K562 (cell line): ENCODE measurements at regions not wholly inside any gene's neighbourhood (a gene's known extent, or its start where the extent isn't known, plus 50 kb on each side); places are given as distances from the start of the nearest gene placed in this dataset.

ENCODE experiments used
- ATAC-seq: fragments of 200-7000 bp; cut with Tn5 transposase; 3 replicates; pipeline ENCODE4 v1.9.1; 2020; ENCODE audit warnings: moderate library complexity
- BruUV-seq: library from RNA; stranded (reverse); fragments of 400-500 nt; replicated peaks from 2 replicates; lab custom pipeline; 2021; lab: Mats Ljungman, UMichigan
- CTCF ChIA-PET: fragments of 300-600 bp; formaldehyde crosslinking; extraction: SDS; loops from one replicate; lab custom pipeline; 2021; ENCODE audit warnings: low intra/inter-chr PET ratio; lab: Yijun Ruan, JAX
- POLR2A ChIA-PET: fragments of 300-600, 350-650 bp; sonication (Branson Sonifier 250); formaldehyde crosslinking; extraction: SDS; loops from one replicate; lab custom pipeline; 2021; ENCODE audit warnings: antibody characterized with exemption, inconsistent platforms; lab: Yijun Ruan, JAX
- DNase-seq, 4 experiments: peaks; one replicate each; pipeline versions ENCODE4 v3.0.0 to v3.0.0-alpha.2; 2011 to 2018; ENCODE audit warnings: low spot score in 3 of 4, mixed read lengths in 3 of 4; ENCODE audit errors: extremely low read depth in 1 of 4
- FAIRE-seq: peaks from 2 replicates; lab custom pipeline; 2011; peaks lifted over from hg19 to GRCh38; lab: Jason Lieb, UNC
- H2AFZ ChIP-seq: 2 replicates; pipeline ENCODE4 v1.6.0; 2011; ENCODE audit warnings: low read depth, low read length, control low read depth, inconsistent platforms
- H3K27ac ChIP-seq: fragments of 200-600 bp; 3 replicates; pipeline ENCODE4 v1.8.0; 2011; ENCODE audit warnings: low read depth, mild to moderate bottlenecking, control low read depth, inconsistent platforms, low read length, moderate library complexity, mixed read lengths; ENCODE audit errors: extremely low read depth
- H3K27me3 ChIP-seq, 2 experiments: fragments of 300-600 bp in 1 of 2; 2 replicates in 1 of 2; 3 replicates in 1 of 2; pipeline versions ENCODE4 v1.6.0 to v1.8.0; 2011; ENCODE audit warnings: inconsistent platforms in 2 of 2, low read length in 2 of 2, mild to moderate bottlenecking in 1 of 2, mixed read lengths in 1 of 2, moderate library complexity in 1 of 2; ENCODE audit not compliant: control insufficient read depth in 2 of 2, insufficient read depth in 2 of 2
- H3K36me3 ChIP-seq: fragments of 300-600 bp; 3 replicates; pipeline ENCODE4 v1.8.0; 2011; ENCODE audit warnings: mild to moderate bottlenecking, low read length, inconsistent platforms; ENCODE audit not compliant: control insufficient read depth, insufficient read depth
- H3K4me1 ChIP-seq, 2 experiments: fragments of 200-600 bp in 1 of 2; replicated peaks in 1 of 2; 2 replicates in 1 of 2; 3 replicates in 1 of 2; pipeline versions ENCODE4 v1.5.1 to v1.8.0; 2011; ENCODE audit warnings: inconsistent platforms in 2 of 2, low read length in 2 of 2, mild to moderate bottlenecking in 1 of 2, mixed read lengths in 1 of 2, moderate library complexity in 1 of 2; ENCODE audit not compliant: control insufficient read depth in 2 of 2, insufficient read depth in 2 of 2
- H3K4me2 ChIP-seq: 2 replicates; pipeline ENCODE4 v1.6.1; 2011; ENCODE audit warnings: low read length, control low read depth, inconsistent platforms, mixed read lengths; ENCODE audit not compliant: insufficient read depth
- H3K4me3 ChIP-seq: fragments of 200-600 bp; sonication (generic), shearing (Covaris generic); 2 replicates; pipeline ENCODE4 v1.5.1; 2016; ENCODE audit warnings: control low read depth, inconsistent platforms
- H3K79me2 ChIP-seq: fragments of 200-600 bp; 3 replicates; pipeline ENCODE4 v1.8.0; 2011; ENCODE audit warnings: low read length, inconsistent platforms; ENCODE audit not compliant: control insufficient read depth, insufficient read depth
- H3K9ac ChIP-seq, 2 experiments: 2 replicates each; pipeline versions ENCODE4 v1.6.0 to v1.6.1; 2011; ENCODE audit warnings: low read depth in 2 of 2, low read length in 2 of 2, control low read depth in 1 of 2, inconsistent platforms in 1 of 2, mild to moderate bottlenecking in 1 of 2, mixed read lengths in 1 of 2; ENCODE audit not compliant: insufficient read depth in 1 of 2
- H3K9me1 ChIP-seq: one replicate; pipeline ENCODE4 v1.6.0; 2011; ENCODE audit warnings: inconsistent platforms, mild to moderate bottlenecking, low read length, moderate library complexity; ENCODE audit not compliant: control insufficient read depth, insufficient read depth
- H3K9me3 ChIP-seq: replicated peaks from 2 replicates; pipeline ENCODE4 v1.5.1; 2011; ENCODE audit warnings: low read depth, low read length, inconsistent platforms; ENCODE audit not compliant: control insufficient read depth, insufficient read depth
- H4K20me1 ChIP-seq: replicated peaks from 2 replicates; pipeline ENCODE4 v1.6.1; 2011; ENCODE audit warnings: low read length, inconsistent platforms, mixed read lengths; ENCODE audit not compliant: control insufficient read depth, insufficient read depth
- BRD4 ChIP-seq: fragments of 200-600 bp; sonication (generic); IDR thresholded peaks from 2 replicates; pipeline ENCODE4 v1.6.1; 2017; ENCODE audit warnings: inconsistent platforms
- ILF3 ChIP-seq: fragments of 450-650 bp; IDR thresholded peaks from 2 replicates; pipeline ENCODE4 v1.6.1; 2018; ENCODE audit warnings: antibody characterized with exemption, mild to moderate bottlenecking, moderate library complexity, borderline replicate concordance
- KAT2B ChIP-seq: IDR thresholded peaks from one replicate; pipeline ENCODE4 v1.6.1; 2012; ENCODE audit warnings: low read depth, mild to moderate bottlenecking, control low read depth, inconsistent platforms, low read length, moderate library complexity
- NCOA6 ChIP-seq: fragments of 450-650 bp; IDR thresholded peaks from 2 replicates; pipeline ENCODE4 v1.6.1; 2017; ENCODE audit warnings: mild to moderate bottlenecking
- PCBP2 ChIP-seq: fragments of 200-400 bp; formaldehyde crosslinking; IDR thresholded peaks from 2 replicates; pipeline ENCODE4 v1.6.1; 2018; ENCODE audit warnings: low read length, low read depth, mild to moderate bottlenecking, moderate library complexity; ENCODE audit not compliant: poor library complexity, severe bottlenecking
- RBM15 ChIP-seq: fragments of 200-400 bp; formaldehyde crosslinking; IDR thresholded peaks from 2 replicates; pipeline ENCODE4 v1.6.1; 2018; ENCODE audit warnings: mild to moderate bottlenecking, low read length, moderate library complexity; ENCODE audit not compliant: insufficient read depth
- RCOR1 ChIP-seq, 2 experiments: IDR thresholded peaks; 2 replicates each; pipeline ENCODE4 v1.6.1; 2012; ENCODE audit warnings: low read depth in 2 of 2, low read length in 2 of 2, borderline replicate concordance in 1 of 2, improper control_type of control experiment in 1 of 2
- SIN3A ChIP-seq, 2 experiments: fragments of 150-350 bp in 1 of 2; IDR thresholded peaks; 2 replicates each; pipeline ENCODE4 v1.6.1; 2011 to 2016; ENCODE audit warnings: borderline replicate concordance in 2 of 2, low read depth in 2 of 2, low read length in 2 of 2, mild to moderate bottlenecking in 2 of 2, moderate library complexity in 2 of 2; ENCODE audit not compliant: control insufficient read depth in 1 of 2
- SMARCC2 ChIP-seq: fragments of 450-650 bp; IDR thresholded peaks from 2 replicates; pipeline ENCODE4 v1.6.1; 2017; ENCODE audit warnings: antibody characterized with exemption, moderate library complexity, mild to moderate bottlenecking, low read depth
- SMC3 ChIP-seq: conservative IDR thresholded peaks from 2 replicates; pipeline ENCODE4 v1.6.1; 2011; ENCODE audit warnings: low read depth, low read length, improper control_type of control experiment; ENCODE audit not compliant: insufficient read depth
- SOX6 ChIP-seq: fragments of 450-650 bp; IDR thresholded peaks from 2 replicates; pipeline ENCODE4 v1.6.1; 2014; ENCODE audit warnings: mild to moderate bottlenecking
- TGIF2 ChIP-seq: sonication (generic); formaldehyde crosslinking; IDR thresholded peaks from 2 replicates; pipeline ENCODE4 v1.8.1; 2022; ENCODE audit warnings: mild to moderate bottlenecking, missing genetic modification reagents, moderate library complexity
- XRCC4 ChIP-seq: IDR thresholded peaks from one replicate; pipeline ENCODE4 v1.6.1; 2011; ENCODE audit not compliant: insufficient read depth, insufficient read length; ENCODE audit errors: extremely low read depth
- ZNF232 ChIP-seq: sonication (generic); formaldehyde crosslinking; IDR thresholded peaks from 2 replicates; pipeline ENCODE4 v1.8.0; 2022; ENCODE audit warnings: mild to moderate bottlenecking, missing genetic modification reagents
- WGBS: fragments of 100-300 bp; shearing (Covaris generic); methylation state at CpG from one replicate; pipeline ENCODE4 v1.1.6; 2016; ENCODE audit warnings: low coverage, mixed read lengths; ENCODE audit not compliant: insufficient coverage; ENCODE audit errors: missing lambda C conversion rate; 5-methylcytosine and 5-hydroxymethylcytosine counted together
- in situ Hi-C: fragments of 300-500 bp; cut with MboI; formaldehyde crosslinking; loops from 4 replicates; pipeline ENCODE4 v1.15.0; 2018; ENCODE audit warnings: inconsistent platforms, mixed read lengths
- intact Hi-C: fragments of 100-400 bp; cut with micrococcal nuclease; formaldehyde crosslinking; loops from 2 replicates; pipeline ENCODE4 v1.14.2; 2022
- TF ChIP-seq, protein P1 (sequence below): fragments of 450-650 bp; IDR thresholded peaks from 2 replicates; pipeline ENCODE4 v1.6.1; 2016; ENCODE audit warnings: mild to moderate bottlenecking
- TF ChIP-seq, protein P2 (sequence below): fragments of 450-650 bp; conservative IDR thresholded peaks from 2 replicates; pipeline ENCODE4 v1.6.1; 2016; ENCODE audit warnings: missing genetic modification characterization, low read depth, mild to moderate bottlenecking, missing compliant biosample characterization, moderate library complexity
- TF ChIP-seq, protein P3 (sequence below): sonication (generic); formaldehyde crosslinking; IDR thresholded peaks from 2 replicates; pipeline ENCODE4 v1.8.0; 2022; ENCODE audit warnings: mild to moderate bottlenecking, low read depth, missing genetic modification reagents
- TF ChIP-seq, protein P4 (sequence below): sonication (generic); formaldehyde crosslinking; IDR thresholded peaks from 2 replicates; pipeline ENCODE4 v1.9.0; 2022; ENCODE audit warnings: mild to moderate bottlenecking, missing genetic modification reagents

DNA sequence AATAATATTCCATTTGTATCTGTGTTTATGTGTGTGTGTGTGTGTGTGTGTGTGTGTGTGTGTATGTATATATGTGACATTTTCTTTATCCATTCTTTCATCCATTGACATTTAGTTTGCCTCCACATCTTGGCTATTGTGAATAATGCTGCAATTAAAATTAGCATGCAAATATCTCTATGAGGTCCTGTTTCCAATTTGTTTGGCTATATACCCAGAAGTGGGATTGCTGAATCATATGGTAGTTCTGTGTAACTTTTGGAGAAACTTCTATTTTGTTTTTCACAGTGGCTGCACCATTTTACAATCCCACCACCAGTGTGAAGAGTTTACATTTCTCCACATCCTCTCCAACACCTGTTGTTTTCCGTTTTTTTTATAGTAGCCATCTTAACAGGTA lies 53.1 kb downstream of the CH25H start:
- no peak overlapping the region for H2AFZ ChIP-seq
- no peaks in the 10 kb centered on the region for H3K4me1 ChIP-seq
- no peak for TF ChIP-seq ZNF232 (CRISPR knock-in tag)
- TF ChIP-seq BRD4: no peak
- TF ChIP-seq, protein P1, sequence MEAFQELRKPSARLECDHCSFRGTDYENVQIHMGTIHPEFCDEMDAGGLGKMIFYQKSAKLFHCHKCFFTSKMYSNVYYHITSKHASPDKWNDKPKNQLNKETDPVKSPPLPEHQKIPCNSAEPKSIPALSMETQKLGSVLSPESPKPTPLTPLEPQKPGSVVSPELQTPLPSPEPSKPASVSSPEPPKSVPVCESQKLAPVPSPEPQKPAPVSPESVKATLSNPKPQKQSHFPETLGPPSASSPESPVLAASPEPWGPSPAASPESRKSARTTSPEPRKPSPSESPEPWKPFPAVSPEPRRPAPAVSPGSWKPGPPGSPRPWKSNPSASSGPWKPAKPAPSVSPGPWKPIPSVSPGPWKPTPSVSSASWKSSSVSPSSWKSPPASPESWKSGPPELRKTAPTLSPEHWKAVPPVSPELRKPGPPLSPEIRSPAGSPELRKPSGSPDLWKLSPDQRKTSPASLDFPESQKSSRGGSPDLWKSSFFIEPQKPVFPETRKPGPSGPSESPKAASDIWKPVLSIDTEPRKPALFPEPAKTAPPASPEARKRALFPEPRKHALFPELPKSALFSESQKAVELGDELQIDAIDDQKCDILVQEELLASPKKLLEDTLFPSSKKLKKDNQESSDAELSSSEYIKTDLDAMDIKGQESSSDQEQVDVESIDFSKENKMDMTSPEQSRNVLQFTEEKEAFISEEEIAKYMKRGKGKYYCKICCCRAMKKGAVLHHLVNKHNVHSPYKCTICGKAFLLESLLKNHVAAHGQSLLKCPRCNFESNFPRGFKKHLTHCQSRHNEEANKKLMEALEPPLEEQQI: no peak
- no peak for TF ChIP-seq RCOR1 (IDR thresholded peaks at IDR 0.05; ENCODE audit: borderline replicate concordance in 1 of 2, low read depth in 2 of 2, low read length in 2 of 2)
- no peak for TF ChIP-seq SMC3
- no peak for TF ChIP-seq ILF3
- TF ChIP-seq, protein P2, sequence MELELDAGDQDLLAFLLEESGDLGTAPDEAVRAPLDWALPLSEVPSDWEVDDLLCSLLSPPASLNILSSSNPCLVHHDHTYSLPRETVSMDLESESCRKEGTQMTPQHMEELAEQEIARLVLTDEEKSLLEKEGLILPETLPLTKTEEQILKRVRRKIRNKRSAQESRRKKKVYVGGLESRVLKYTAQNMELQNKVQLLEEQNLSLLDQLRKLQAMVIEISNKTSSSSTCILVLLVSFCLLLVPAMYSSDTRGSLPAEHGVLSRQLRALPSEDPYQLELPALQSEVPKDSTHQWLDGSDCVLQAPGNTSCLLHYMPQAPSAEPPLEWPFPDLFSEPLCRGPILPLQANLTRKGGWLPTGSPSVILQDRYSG (tag): no peak
- TF ChIP-seq XRCC4: no peak
- TF ChIP-seq, protein P3, sequence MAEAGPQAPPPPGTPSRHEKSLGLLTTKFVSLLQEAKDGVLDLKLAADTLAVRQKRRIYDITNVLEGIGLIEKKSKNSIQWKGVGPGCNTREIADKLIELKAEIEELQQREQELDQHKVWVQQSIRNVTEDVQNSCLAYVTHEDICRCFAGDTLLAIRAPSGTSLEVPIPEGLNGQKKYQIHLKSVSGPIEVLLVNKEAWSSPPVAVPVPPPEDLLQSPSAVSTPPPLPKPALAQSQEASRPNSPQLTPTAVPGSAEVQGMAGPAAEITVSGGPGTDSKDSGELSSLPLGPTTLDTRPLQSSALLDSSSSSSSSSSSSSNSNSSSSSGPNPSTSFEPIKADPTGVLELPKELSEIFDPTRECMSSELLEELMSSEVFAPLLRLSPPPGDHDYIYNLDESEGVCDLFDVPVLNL (CRISPR knock-in tag): no peak
- TF ChIP-seq, protein P4, sequence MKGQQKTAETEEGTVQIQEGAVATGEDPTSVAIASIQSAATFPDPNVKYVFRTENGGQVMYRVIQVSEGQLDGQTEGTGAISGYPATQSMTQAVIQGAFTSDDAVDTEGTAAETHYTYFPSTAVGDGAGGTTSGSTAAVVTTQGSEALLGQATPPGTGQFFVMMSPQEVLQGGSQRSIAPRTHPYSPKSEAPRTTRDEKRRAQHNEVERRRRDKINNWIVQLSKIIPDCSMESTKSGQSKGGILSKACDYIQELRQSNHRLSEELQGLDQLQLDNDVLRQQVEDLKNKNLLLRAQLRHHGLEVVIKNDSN (CRISPR knock-in tag): no peak
- no peak for TF ChIP-seq TGIF2 (CRISPR knock-in tag)
- no peak for TF ChIP-seq SOX6
- TF ChIP-seq NCOA6: no peak
- no peak for TF ChIP-seq SMARCC2
- no peak for TF ChIP-seq PCBP2
- TF ChIP-seq KAT2B: no peak
- no peak for TF ChIP-seq RBM15
- no peak for TF ChIP-seq SIN3A (IDR thresholded peaks at IDR 0.05; ENCODE audit: borderline replicate concordance in 2 of 2, control insufficient read depth in 1 of 2, low read depth in 2 of 2, low read length in 2 of 2)
- H3K36me3 ChIP-seq: no peaks in the 10 kb centered on the region
- FAIRE-seq: no peak
- no peak for DNase-seq
- no TSS peak for BruUV-seq
- H3K4me3 ChIP-seq: no peak overlapping the region
- no peaks in the 10 kb centered on the region for H3K27me3 ChIP-seq
- no peaks in the 10 kb centered on the region for H3K9me1 ChIP-seq
- 0% methylated on average over 1 of the region's 1 CpG for WGBS
- in situ Hi-C loops: no loop called here
- no peak overlapping the region for H3K27ac ChIP-seq
- no peaks in the 10 kb centered on the region for H3K79me2 ChIP-seq
- POLR2A ChIA-PET: no interaction called here
- H3K9me3 ChIP-seq: no peaks in the 10 kb centered on the region
- CTCF ChIA-PET: no interaction called here
- no peak for ATAC-seq
- intact Hi-C loops: no loop called here
- no peaks in the 10 kb centered on the region for H4K20me1 ChIP-seq
- H3K9ac ChIP-seq: no peak overlapping the region
- no peak overlapping the region for H3K4me2 ChIP-seq
